IPS DF 6.9 (cell line): ENCODE measurements at regions not wholly inside any gene's neighbourhood (a gene's known extent, or its start where the extent isn't known, plus 50 kb on each side); places are given as distances from the start of the nearest gene placed in this dataset.
"Not testable (repeated sequence)": the region's sequence is repeated elsewhere in the genome, so short reads cannot be mapped to it uniquely, and the experiment has no call there.

ENCODE experiments used
- DNase-seq: peaks from one replicate; pipeline ENCODE4 v3.0.0-alpha.2; 2013; ENCODE audit warnings: low read depth, low spot score
- H3K27ac ChIP-seq: one replicate; pipeline ENCODE4 v1.5.1; 2013; ENCODE audit warnings: low read length, control low read depth
- H3K27me3 ChIP-seq: 2 replicates; pipeline ENCODE4 v1.6.1; 2013; ENCODE audit warnings: mild to moderate bottlenecking, low read length; ENCODE audit not compliant: control insufficient read depth, insufficient read depth
- H3K36me3 ChIP-seq: 2 replicates; pipeline ENCODE4 v1.6.1; 2013; ENCODE audit warnings: low read length; ENCODE audit not compliant: control insufficient read depth, insufficient read depth
- H3K4me1 ChIP-seq: 2 replicates; pipeline ENCODE4 v1.6.1; 2013; ENCODE audit warnings: low read length; ENCODE audit not compliant: control insufficient read depth, insufficient read depth
- H3K4me3 ChIP-seq: 2 replicates; pipeline ENCODE4 v1.5.1; 2013; ENCODE audit warnings: mild to moderate bottlenecking, low read length
- H3K9me3 ChIP-seq: 2 replicates; pipeline ENCODE4 v1.6.1; 2013; ENCODE audit warnings: low read length, inconsistent platforms; ENCODE audit not compliant: control insufficient read depth, insufficient read depth
- WGBS: extraction: QIAGEN DNeasy Blood & Tissue Kit; methylation state at CpG from one replicate; pipeline ENCODE4 v1.1.7; 2013; ENCODE audit warnings: mixed read lengths, missing lambda C conversion rate; ENCODE audit not compliant: insufficient read length, insufficient coverage; 5-methylcytosine and 5-hydroxymethylcytosine counted together

GRCh38 chr4:169934794-169935429 lies 91.3 kb downstream of the MFAP3L start:
- no peaks in the 10 kb centered on the region for H3K36me3 ChIP-seq
- H3K27ac ChIP-seq: no peak overlapping the region
- no peaks in the 10 kb centered on the region for H3K9me3 ChIP-seq
- H3K4me1 ChIP-seq: 0 out of 2 replicates have a peak, but pooled peaks cover 1% of the 10 kb centered on the region
- no peak overlapping the region for H3K4me3 ChIP-seq
- no CpG with 5 or more reads among the region's 5 CpGs for WGBS
- DNase-seq: no peak
- no peaks in the 10 kb centered on the region for H3K27me3 ChIP-seq

- no peak for DNase-seq
- H3K4me1 ChIP-seq: 0 out of 2 replicates have a peak, but pooled peaks cover 1% of the 10 kb centered on the region
- H3K36me3 ChIP-seq: no peaks in the 10 kb centered on the region
- H3K9me3 ChIP-seq: no peaks in the 10 kb centered on the region
- WGBS: no CpG with 5 or more reads among the region's 3 CpGs
- H3K27me3 ChIP-seq: no peaks in the 10 kb centered on the region
- H3K27ac ChIP-seq: no peak overlapping the region
- no peak overlapping the region for H3K4me3 ChIP-seq
These were observed 92.7 kb downstream of the MFAP3L start for GRCh38 chr4:169933531-169933930.

GRCh38 chr4:169931964-169932363 lies 94.2 kb downstream of the MFAP3L start:
- Histone ChIP-seq H3K27me3 (no peaks in the 10 kb centered on the region), H3K4me1 (0 out of 2 replicates have a peak, but pooled peaks cover 1% of the 10 kb centered on the region), H3K27ac (no peak overlapping the region), H3K36me3 (no peaks in the 10 kb centered on the region), H3K9me3 (no peaks in the 10 kb centered on the region), H3K4me3 (no peak overlapping the region)
- DNase-seq: no peak
- WGBS: no CpG with 5 or more reads among the region's 3 CpGs

- H3K27ac ChIP-seq, H3K27me3 ChIP-seq, H3K9me3 ChIP-seq, H3K4me3 ChIP-seq, DNase-seq, H3K36me3 ChIP-seq, H3K4me1 ChIP-seq: not testable (repeated sequence)
- WGBS: no CpG with 5 or more reads among the region's 1 CpG
These were observed 95.4 kb downstream of the MFAP3L start for GRCh38 chr4:169930755-169931154.

GRCh38 chr4:169927280-169927679 lies 98.9 kb downstream of the MFAP3L start:
- Histone ChIP-seq H3K36me3 (no peaks in the 10 kb centered on the region), H3K27ac (no peak overlapping the region), H3K4me3 (no peak overlapping the region), H3K27me3 (no peaks in the 10 kb centered on the region), H3K9me3 (no peaks in the 10 kb centered on the region), H3K4me1 (no peaks in the 10 kb centered on the region)
- no peak for DNase-seq
- no CpG with 5 or more reads among the region's 4 CpGs for WGBS

GRCh38 chr4:169925678-169926077 lies 100.5 kb downstream of the MFAP3L start:
- H3K9me3 ChIP-seq: no peaks in the 10 kb centered on the region
- no CpG with 5 or more reads among the region's 4 CpGs for WGBS
- H3K27ac ChIP-seq: no peak overlapping the region
- no peaks in the 10 kb centered on the region for H3K36me3 ChIP-seq
- no peaks in the 10 kb centered on the region for H3K27me3 ChIP-seq
- no peaks in the 10 kb centered on the region for H3K4me1 ChIP-seq
- no peak for DNase-seq
- no peak overlapping the region for H3K4me3 ChIP-seq

- DNase-seq: no peak
- Histone ChIP-seq H3K36me3 (no peaks in the 10 kb centered on the region), H3K9me3 (no peaks in the 10 kb centered on the region), H3K27ac (no peak overlapping the region), H3K4me1 (peaks cover 2% of the 10 kb centered on the region; the same call in 1 of the 2 replicates), H3K27me3 (no peaks in the 10 kb centered on the region), H3K4me3 (no peak overlapping the region)
- WGBS: no CpG with 5 or more reads among the region's 3 CpGs
These were observed 103.4 kb downstream of the MFAP3L start for GRCh38 chr4:169922632-169923276.

- Histone ChIP-seq H3K4me3 (no peak overlapping the region), H3K27ac (no peak overlapping the region), H3K27me3 (no peaks in the 10 kb centered on the region), H3K9me3 (no peaks in the 10 kb centered on the region; the same call in 1 of the 2 replicates), H3K36me3 (no peaks in the 10 kb centered on the region), H3K4me1 (peaks cover 2% of the 10 kb centered on the region; the same call in 1 of the 2 replicates)
- WGBS: no CpG with 5 or more reads among the region's 1 CpG
- no peak for DNase-seq
These were observed 104.5 kb downstream of the MFAP3L start for GRCh38 chr4:169921732-169922131.

GRCh38 chr4:169921237-169921636 lies 105.0 kb downstream of the MFAP3L start:
- no peak for DNase-seq
- WGBS: no CpG with 5 or more reads among the region's 9 CpGs
- H3K36me3 ChIP-seq: no peaks in the 10 kb centered on the region
- H3K4me3 ChIP-seq: no peak overlapping the region
- H3K4me1 ChIP-seq: peaks cover 2% of the 10 kb centered on the region; the same call in 1 of the 2 replicates
- H3K27ac ChIP-seq: no peak overlapping the region
- no peaks in the 10 kb centered on the region for H3K27me3 ChIP-seq
- H3K9me3 ChIP-seq: no peaks in the 10 kb centered on the region; the same call in 1 of the 2 replicates

GRCh38 chr4:169919194-169920124 lies 106.7 kb downstream of the MFAP3L start:
- H3K4me1 ChIP-seq, H3K36me3 ChIP-seq, H3K9me3 ChIP-seq, H3K4me3 ChIP-seq, H3K27me3 ChIP-seq, H3K27ac ChIP-seq, DNase-seq: not testable (repeated sequence)
- WGBS: no CpG with 5 or more reads among the region's 12 CpGs
